Osteocyte (in vitro differentiated cells): ENCODE measurements at regions not wholly inside any gene's neighbourhood (a gene's known extent, or its start where the extent isn't known, plus 50 kb on each side); places are given as distances from the start of the nearest gene placed in this dataset.

Experiments
- DNase-seq: peaks from one replicate; pipeline ENCODE4 v3.0.0; 2021; ENCODE audit warnings: mixed read lengths; ENCODE audit not compliant: unreplicated experiment; ENCODE audit errors: extremely low spot score
- H3K27ac Mint-ChIP-seq: one replicate; pipeline ENCODE4 v1.8.0; 2021; ENCODE audit warnings: mild to moderate bottlenecking, mixed read lengths; ENCODE audit not compliant: unreplicated experiment
- H3K27me3 Mint-ChIP-seq: one replicate; pipeline ENCODE4 v1.8.0; 2021; ENCODE audit warnings: mixed read lengths; ENCODE audit not compliant: unreplicated experiment
- H3K36me3 Mint-ChIP-seq: one replicate; pipeline ENCODE4 v1.8.0; 2021; ENCODE audit warnings: mixed read lengths; ENCODE audit not compliant: unreplicated experiment
- H3K4me1 Mint-ChIP-seq: one replicate; pipeline ENCODE4 v1.8.0; 2021; ENCODE audit warnings: mixed read lengths; ENCODE audit not compliant: unreplicated experiment
- H3K4me3 Mint-ChIP-seq: one replicate; pipeline ENCODE4 v1.8.0; 2021; ENCODE audit warnings: mild to moderate bottlenecking, moderate library complexity, mixed read lengths; ENCODE audit not compliant: unreplicated experiment
- H3K9me3 Mint-ChIP-seq: one replicate; pipeline ENCODE4 v1.8.0; 2021; ENCODE audit warnings: mixed read lengths; ENCODE audit not compliant: unreplicated experiment
- TF ChIP-seq, protein P1 (sequence below): fragments of 200-600 bp; sonication (generic); IDR thresholded peaks from 2 replicates; pipeline ENCODE4 v1.5.0; 2021; ENCODE audit warnings: antibody characterized with exemption, mild to moderate bottlenecking, moderate library complexity

GRCh38 chr6:159642995-159643394, 50.0 kb downstream of the SOD2 start:
- peaks cover 4% of the 10 kb centered on the region for H3K9me3 Mint-ChIP-seq
- DNase-seq: no peak
- TF ChIP-seq, protein P1, sequence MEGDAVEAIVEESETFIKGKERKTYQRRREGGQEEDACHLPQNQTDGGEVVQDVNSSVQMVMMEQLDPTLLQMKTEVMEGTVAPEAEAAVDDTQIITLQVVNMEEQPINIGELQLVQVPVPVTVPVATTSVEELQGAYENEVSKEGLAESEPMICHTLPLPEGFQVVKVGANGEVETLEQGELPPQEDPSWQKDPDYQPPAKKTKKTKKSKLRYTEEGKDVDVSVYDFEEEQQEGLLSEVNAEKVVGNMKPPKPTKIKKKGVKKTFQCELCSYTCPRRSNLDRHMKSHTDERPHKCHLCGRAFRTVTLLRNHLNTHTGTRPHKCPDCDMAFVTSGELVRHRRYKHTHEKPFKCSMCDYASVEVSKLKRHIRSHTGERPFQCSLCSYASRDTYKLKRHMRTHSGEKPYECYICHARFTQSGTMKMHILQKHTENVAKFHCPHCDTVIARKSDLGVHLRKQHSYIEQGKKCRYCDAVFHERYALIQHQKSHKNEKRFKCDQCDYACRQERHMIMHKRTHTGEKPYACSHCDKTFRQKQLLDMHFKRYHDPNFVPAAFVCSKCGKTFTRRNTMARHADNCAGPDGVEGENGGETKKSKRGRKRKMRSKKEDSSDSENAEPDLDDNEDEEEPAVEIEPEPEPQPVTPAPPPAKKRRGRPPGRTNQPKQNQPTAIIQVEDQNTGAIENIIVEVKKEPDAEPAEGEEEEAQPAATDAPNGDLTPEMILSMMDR: no peak
- no peak overlapping the region for H3K27ac Mint-ChIP-seq
- H3K27me3 Mint-ChIP-seq: no peaks in the 10 kb centered on the region
- H3K4me3 Mint-ChIP-seq: no peak overlapping the region
- no peaks in the 10 kb centered on the region for H3K4me1 Mint-ChIP-seq
- no peaks in the 10 kb centered on the region for H3K36me3 Mint-ChIP-seq

DNA sequence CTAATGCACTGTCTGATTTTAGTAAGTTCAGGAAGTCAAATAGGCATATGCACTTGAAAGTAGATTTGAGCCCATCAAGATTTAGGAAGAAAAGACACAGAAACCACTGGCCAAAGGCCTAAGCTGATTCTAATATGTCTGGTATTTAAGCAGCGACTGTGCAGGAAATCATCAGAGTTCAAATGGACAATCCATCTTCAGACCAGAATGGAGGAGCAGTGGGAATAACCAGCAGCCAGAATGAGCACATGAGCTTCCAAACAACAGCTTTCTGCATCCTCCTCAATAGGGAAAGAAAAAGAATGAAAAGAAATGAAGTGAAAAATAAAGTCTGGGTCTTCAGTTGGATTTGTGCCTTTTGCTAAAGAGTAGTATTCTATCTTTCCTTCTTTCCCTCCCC, 50.6 kb downstream of the SOD2 start:
- H3K27me3 Mint-ChIP-seq: no peaks in the 10 kb centered on the region
- no peak overlapping the region for H3K4me3 Mint-ChIP-seq
- H3K9me3 Mint-ChIP-seq: peaks cover 4% of the 10 kb centered on the region
- no peak for DNase-seq
- H3K4me1 Mint-ChIP-seq: no peaks in the 10 kb centered on the region
- TF ChIP-seq, protein P1: no peak
- H3K36me3 Mint-ChIP-seq: no peaks in the 10 kb centered on the region
- no peak overlapping the region for H3K27ac Mint-ChIP-seq

- TF ChIP-seq, protein P1: no peak
- Mint-ChIP-seq H3K27ac (no peak overlapping the region), H3K9me3 (peaks cover 4% of the 10 kb centered on the region), H3K27me3 (no peaks in the 10 kb centered on the region), H3K4me3 (no peak overlapping the region), H3K4me1 (no peaks in the 10 kb centered on the region), H3K36me3 (no peaks in the 10 kb centered on the region)
- no peak for DNase-seq
Measured at GRCh38 chr6:159640722-159641482, 52.1 kb downstream of the SOD2 start.

DNA sequence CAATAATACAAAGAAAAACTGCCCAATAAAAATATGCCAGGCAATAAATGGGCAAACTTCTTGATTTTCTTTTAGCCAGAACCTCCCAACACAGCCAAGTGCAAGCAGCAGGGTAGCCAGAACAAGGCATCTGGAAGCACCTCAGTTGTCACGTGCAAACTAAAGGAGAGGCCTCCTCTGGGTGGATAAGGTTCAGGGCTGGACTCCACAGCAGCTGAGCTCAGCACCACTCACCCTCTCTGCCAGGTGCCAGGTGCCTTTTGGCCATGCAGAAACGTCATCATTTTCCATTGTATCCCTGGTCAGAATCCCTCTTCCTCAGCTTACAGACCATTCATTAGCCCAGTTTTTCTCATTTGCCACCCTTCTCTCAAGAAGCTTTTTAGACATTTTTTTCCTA, 52.7 kb downstream of the SOD2 start:
- TF ChIP-seq, protein P1: no peak
- no peaks in the 10 kb centered on the region for H3K27me3 Mint-ChIP-seq
- H3K36me3 Mint-ChIP-seq: no peaks in the 10 kb centered on the region
- no peak overlapping the region for H3K4me3 Mint-ChIP-seq
- peaks cover 4% of the 10 kb centered on the region for H3K9me3 Mint-ChIP-seq
- H3K27ac Mint-ChIP-seq: no peak overlapping the region
- no peaks in the 10 kb centered on the region for H3K4me1 Mint-ChIP-seq
- DNase-seq: no peak

GRCh38 chr6:159639721-159640120, 53.3 kb downstream of the SOD2 start:
- H3K36me3 Mint-ChIP-seq: no peaks in the 10 kb centered on the region
- H3K4me1 Mint-ChIP-seq: no peaks in the 10 kb centered on the region
- H3K4me3 Mint-ChIP-seq: no peak overlapping the region
- DNase-seq: no peak
- H3K27me3 Mint-ChIP-seq: no peaks in the 10 kb centered on the region
- peaks cover 4% of the 10 kb centered on the region for H3K9me3 Mint-ChIP-seq
- TF ChIP-seq, protein P1: no peak
- no peak overlapping the region for H3K27ac Mint-ChIP-seq
